ENCODE measurements at regions not wholly inside any gene's neighbourhood (a gene's known extent, or its start where the extent isn't known, plus 50 kb on each side); places are given as distances from the start of the nearest gene placed in this dataset.

DNA sequence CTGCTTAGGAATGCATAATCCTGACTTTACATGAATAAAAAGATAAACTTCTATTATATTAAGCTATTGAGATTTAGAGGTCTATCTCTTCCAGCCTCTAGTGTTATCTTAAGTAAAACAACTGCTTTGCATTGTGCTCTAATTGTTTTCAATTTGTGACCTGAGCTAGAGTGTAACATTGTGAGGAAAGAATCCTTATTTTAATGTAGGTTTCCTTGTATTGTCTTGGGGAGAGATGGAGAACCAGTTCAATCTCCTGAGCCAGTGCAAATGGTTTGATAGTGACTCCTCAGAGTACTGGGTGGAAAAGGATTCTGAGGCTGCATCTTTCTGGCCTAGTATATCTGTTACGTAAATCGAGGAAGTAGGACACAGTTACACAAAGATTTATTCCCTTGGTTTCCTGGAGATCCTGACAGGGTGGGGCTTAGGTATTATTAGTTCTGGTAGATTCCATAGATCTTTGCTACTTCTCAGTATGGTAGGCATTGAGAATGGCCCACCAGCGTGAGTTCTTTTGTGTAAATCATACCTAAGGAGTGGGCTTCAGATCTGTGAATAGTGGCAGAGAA lies 683.5 kb upstream of the CCDC179 start:
- Histone ChIP-seq H3K4me1 (ENCODE audit: low read length) (peaks cover 12% of the 10 kb centered on the region), H2AFZ (ENCODE audit: low read length) (no peak overlapping the region), H3K9me2 (replicated peaks; ENCODE audit: insufficient read depth, low read length) (no peaks in the 10 kb centered on the region), H3K4me3 (ENCODE audit: low read length) (no peak overlapping the region), H3K9ac (ENCODE audit: low read length) (no peak overlapping the region), H3F3A (ENCODE audit: insufficient read depth, low read length) (no peaks in the 10 kb centered on the region), H3K79me2 (ENCODE audit: low read length) (no peaks in the 10 kb centered on the region), H3K9me3 (replicated peaks; ENCODE audit: insufficient read depth, low read length) (no peaks in the 10 kb centered on the region), H3K27me3 (replicated peaks; ENCODE audit: insufficient read depth, low read length) (no peaks in the 10 kb centered on the region), H3K36me3 (replicated peaks; ENCODE audit: insufficient read depth, low read length) (no peaks in the 10 kb centered on the region), H4K20me1 (ENCODE audit: insufficient read depth, low read length) (no peaks in the 10 kb centered on the region), H3K27ac (ENCODE audit: low read length) (no peak overlapping the region), H3K4me2 (ENCODE audit: low read depth, low read length) (no peak overlapping the region)
- no peak for TF ChIP-seq EZH2 (optimal IDR thresholded peaks at IDR 0.05; ENCODE audit: low read depth, low read length)
- TF ChIP-seq, protein P1, sequence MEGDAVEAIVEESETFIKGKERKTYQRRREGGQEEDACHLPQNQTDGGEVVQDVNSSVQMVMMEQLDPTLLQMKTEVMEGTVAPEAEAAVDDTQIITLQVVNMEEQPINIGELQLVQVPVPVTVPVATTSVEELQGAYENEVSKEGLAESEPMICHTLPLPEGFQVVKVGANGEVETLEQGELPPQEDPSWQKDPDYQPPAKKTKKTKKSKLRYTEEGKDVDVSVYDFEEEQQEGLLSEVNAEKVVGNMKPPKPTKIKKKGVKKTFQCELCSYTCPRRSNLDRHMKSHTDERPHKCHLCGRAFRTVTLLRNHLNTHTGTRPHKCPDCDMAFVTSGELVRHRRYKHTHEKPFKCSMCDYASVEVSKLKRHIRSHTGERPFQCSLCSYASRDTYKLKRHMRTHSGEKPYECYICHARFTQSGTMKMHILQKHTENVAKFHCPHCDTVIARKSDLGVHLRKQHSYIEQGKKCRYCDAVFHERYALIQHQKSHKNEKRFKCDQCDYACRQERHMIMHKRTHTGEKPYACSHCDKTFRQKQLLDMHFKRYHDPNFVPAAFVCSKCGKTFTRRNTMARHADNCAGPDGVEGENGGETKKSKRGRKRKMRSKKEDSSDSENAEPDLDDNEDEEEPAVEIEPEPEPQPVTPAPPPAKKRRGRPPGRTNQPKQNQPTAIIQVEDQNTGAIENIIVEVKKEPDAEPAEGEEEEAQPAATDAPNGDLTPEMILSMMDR (IDR thresholded peaks at IDR 0.05; ENCODE audit: low read length), result no peak
- no peak for TF ChIP-seq EZH2phosphoT487 (IDR thresholded peaks at IDR 0.05; ENCODE audit: low read length)
- no peak for DNase-seq

DNA sequence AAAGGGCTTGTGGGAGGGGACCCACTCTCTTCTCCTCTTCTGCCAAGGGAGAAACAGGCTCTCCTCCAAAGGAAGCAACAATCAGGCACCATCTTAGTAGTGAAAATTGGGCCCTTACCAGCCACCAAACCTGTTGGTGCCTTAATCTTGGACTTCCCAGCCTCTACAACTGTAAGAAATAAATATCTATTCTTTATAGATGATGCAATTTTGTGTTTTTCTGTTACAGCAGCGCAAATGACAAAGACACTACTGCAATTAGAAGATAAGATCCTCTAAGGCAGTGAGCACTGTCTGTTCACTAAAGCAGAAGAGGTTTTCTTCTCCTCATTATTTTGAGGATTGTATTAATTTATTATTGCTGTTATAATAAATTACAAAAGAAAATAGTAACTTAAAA lies 691.4 kb upstream of the CCDC179 start:
- Histone ChIP-seq H3F3A (ENCODE audit: insufficient read depth, low read length) (no peaks in the 10 kb centered on the region), H3K4me2 (ENCODE audit: low read depth, low read length) (no peak overlapping the region), H3K4me3 (ENCODE audit: low read length) (no peak overlapping the region), H3K79me2 (ENCODE audit: low read length) (no peaks in the 10 kb centered on the region), H3K36me3 (replicated peaks; ENCODE audit: insufficient read depth, low read length) (no peaks in the 10 kb centered on the region), H3K9ac (ENCODE audit: low read length) (no peak overlapping the region), H3K9me3 (replicated peaks; ENCODE audit: insufficient read depth, low read length) (no peaks in the 10 kb centered on the region), H3K27me3 (replicated peaks; ENCODE audit: insufficient read depth, low read length) (no peaks in the 10 kb centered on the region), H2AFZ (ENCODE audit: low read length) (no peak overlapping the region), H3K27ac (ENCODE audit: low read length) (no peak overlapping the region), H3K9me2 (replicated peaks; ENCODE audit: insufficient read depth, low read length) (no peaks in the 10 kb centered on the region), H4K20me1 (ENCODE audit: insufficient read depth, low read length) (no peaks in the 10 kb centered on the region), H3K4me1 (ENCODE audit: low read length) (no peaks in the 10 kb centered on the region)
- TF ChIP-seq EZH2phosphoT487 (IDR thresholded peaks at IDR 0.05; ENCODE audit: low read length), result no peak
- TF ChIP-seq EZH2 (optimal IDR thresholded peaks at IDR 0.05; ENCODE audit: low read depth, low read length), result no peak
- TF ChIP-seq, protein P1 (IDR thresholded peaks at IDR 0.05; ENCODE audit: low read length), result no peak
- no peak for DNase-seq

DNA sequence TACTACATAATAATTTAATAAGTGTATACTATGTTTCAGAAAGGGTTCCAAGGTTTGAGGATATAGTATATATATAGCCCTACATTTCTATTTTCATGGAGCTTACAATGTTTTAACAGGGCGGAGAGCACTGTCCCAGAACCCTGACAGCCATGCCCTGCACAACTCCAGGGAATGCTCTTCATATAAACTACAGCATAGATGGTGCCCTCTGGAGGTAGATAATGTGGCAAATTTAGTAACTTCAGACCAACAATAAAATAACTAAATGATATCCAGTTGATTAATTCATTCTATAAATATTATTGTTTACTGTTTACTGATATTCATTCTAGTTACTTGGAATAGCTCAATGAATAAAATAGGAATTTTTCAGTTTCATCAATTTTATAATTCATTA lies 693.7 kb upstream of the CCDC179 start:
- Histone ChIP-seq H3K79me2 (ENCODE audit: low read length) (no peaks in the 10 kb centered on the region), H3K27me3 (replicated peaks; ENCODE audit: insufficient read depth, low read length) (no peaks in the 10 kb centered on the region), H3K9me2 (replicated peaks; ENCODE audit: insufficient read depth, low read length) (no peaks in the 10 kb centered on the region), H2AFZ (ENCODE audit: low read length) (no peak overlapping the region), H3K36me3 (replicated peaks; ENCODE audit: insufficient read depth, low read length) (no peaks in the 10 kb centered on the region), H3K4me2 (ENCODE audit: low read depth, low read length) (no peak overlapping the region), H3K9ac (ENCODE audit: low read length) (no peak overlapping the region), H3K9me3 (replicated peaks; ENCODE audit: insufficient read depth, low read length) (no peaks in the 10 kb centered on the region), H4K20me1 (ENCODE audit: insufficient read depth, low read length) (no peaks in the 10 kb centered on the region), H3K4me3 (ENCODE audit: low read length) (no peak overlapping the region), H3K27ac (ENCODE audit: low read length) (no peak overlapping the region), H3K4me1 (ENCODE audit: low read length) (no peaks in the 10 kb centered on the region), H3F3A (ENCODE audit: insufficient read depth, low read length) (no peaks in the 10 kb centered on the region)
- DNase-seq, result no peak
- TF ChIP-seq EZH2 (optimal IDR thresholded peaks at IDR 0.05; ENCODE audit: low read depth, low read length), result no peak

DNA sequence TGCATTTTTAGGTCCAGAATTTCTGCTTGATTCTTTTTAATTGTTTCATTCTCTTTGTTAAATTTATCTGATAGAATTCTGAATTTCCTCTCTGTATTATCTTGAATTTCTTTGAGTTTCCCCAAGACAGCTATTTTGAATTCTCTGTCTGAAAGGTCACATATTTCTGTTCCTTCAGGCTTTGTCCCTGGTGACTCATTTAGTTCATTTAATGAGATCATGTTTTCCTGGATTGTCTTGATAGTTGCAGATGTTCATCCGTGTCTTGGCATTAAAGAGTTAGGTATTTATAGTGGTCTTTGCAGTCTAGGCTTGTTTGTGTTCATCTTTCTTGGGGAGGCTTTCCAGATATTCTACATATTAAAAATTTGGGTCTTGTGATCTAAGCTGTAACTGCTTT lies 694.8 kb upstream of the CCDC179 start:
- no peak for DNase-seq
- Histone ChIP-seq H3K4me2 (ENCODE audit: low read depth, low read length) (no peak overlapping the region), H3K4me3 (ENCODE audit: low read length) (no peak overlapping the region), H2AFZ (ENCODE audit: low read length) (no peak overlapping the region), H3K36me3 (replicated peaks; ENCODE audit: insufficient read depth, low read length) (no peaks in the 10 kb centered on the region), H3K9ac (ENCODE audit: low read length) (no peak overlapping the region), H3K27me3 (replicated peaks; ENCODE audit: insufficient read depth, low read length) (no peaks in the 10 kb centered on the region), H4K20me1 (ENCODE audit: insufficient read depth, low read length) (no peaks in the 10 kb centered on the region), H3K27ac (ENCODE audit: low read length) (no peak overlapping the region), H3K9me3 (replicated peaks; ENCODE audit: insufficient read depth, low read length) (no peaks in the 10 kb centered on the region), H3F3A (ENCODE audit: insufficient read depth, low read length) (no peaks in the 10 kb centered on the region), H3K79me2 (ENCODE audit: low read length) (no peaks in the 10 kb centered on the region), H3K9me2 (replicated peaks; ENCODE audit: insufficient read depth, low read length) (no peaks in the 10 kb centered on the region), H3K4me1 (ENCODE audit: low read length) (no peaks in the 10 kb centered on the region)
- TF ChIP-seq, protein P1 (IDR thresholded peaks at IDR 0.05; ENCODE audit: low read length), result no peak
- TF ChIP-seq EZH2 (optimal IDR thresholded peaks at IDR 0.05; ENCODE audit: low read depth, low read length) (no peak), EZH2phosphoT487 (IDR thresholded peaks at IDR 0.05; ENCODE audit: low read length) (no peak)

Measured in MM.1S (cell line).